Liver (tissue), 8 donors: ENCODE measurements at regions not wholly inside any gene's neighbourhood (a gene's known extent, or its start where the extent isn't known, plus 50 kb on each side); places are given as distances from the start of the nearest gene placed in this dataset.

Experiments
- DNase-seq: peaks from one replicate; pipeline ENCODE4 v3.0.0-alpha.2; 2017; ENCODE audit warnings: low spot score
- H3K27ac ChIP-seq, 2 donors: one replicate each; pipeline ENCODE4 v1.7.0; 2013; ENCODE audit warnings: inconsistent platforms in 2 of 2, low read length in 2 of 2, control low read depth in 1 of 2, low read depth in 1 of 2, mild to moderate bottlenecking in 1 of 2
- H3K27me3 ChIP-seq, 4 donors: one replicate each; pipeline versions ENCODE4 v1.6.1 to v1.7.0; 2013; ENCODE audit warnings: low read length in 3 of 4, inconsistent platforms in 1 of 4, mild to moderate bottlenecking in 1 of 4, moderate library complexity in 1 of 4; ENCODE audit not compliant: control insufficient read depth in 4 of 4, insufficient read depth in 4 of 4
- H3K36me3 ChIP-seq, 4 donors: one replicate each; pipeline versions ENCODE4 v1.6.1 to v1.7.0; 2013; ENCODE audit warnings: low read length in 3 of 4, mild to moderate bottlenecking in 3 of 4, low read depth in 1 of 4, moderate library complexity in 1 of 4; ENCODE audit not compliant: control insufficient read depth in 4 of 4, insufficient read depth in 3 of 4
- H3K4me1 ChIP-seq, 4 donors: one replicate each; pipeline versions ENCODE4 v1.6.1 to v1.7.0; 2013; ENCODE audit warnings: low read length in 3 of 4, mild to moderate bottlenecking in 3 of 4, moderate library complexity in 1 of 4; ENCODE audit not compliant: control insufficient read depth in 4 of 4, insufficient read depth in 4 of 4
- H3K4me3 ChIP-seq, 3 donors: one replicate each; pipeline versions ENCODE4 v1.6.1 to v1.7.0; 2013; ENCODE audit warnings: low read length in 3 of 3, control low read depth in 1 of 3, low read depth in 1 of 3, mild to moderate bottlenecking in 1 of 3
- H3K9ac ChIP-seq, 2 donors: one replicate each; pipeline ENCODE4 v1.7.0; 2013; ENCODE audit warnings: low read length in 2 of 2, mild to moderate bottlenecking in 2 of 2, moderate library complexity in 2 of 2, control low read depth in 1 of 2, low read depth in 1 of 2
- H3K9me3 ChIP-seq, 4 donors: one replicate each; pipeline versions ENCODE4 v1.6.1 to v1.7.0; 2013; ENCODE audit warnings: low read length in 3 of 4; ENCODE audit not compliant: control insufficient read depth in 4 of 4
- ATF3 ChIP-seq: IDR thresholded peaks from 2 replicates; pipeline ENCODE4 v1.6.1; 2016; ENCODE audit warnings: antibody characterized with exemption
- CTCF ChIP-seq: fragments of 150-350 bp; IDR thresholded peaks from 2 replicates; pipeline ENCODE4 v1.5.1; 2017; ENCODE audit warnings: improper control_type of control experiment, low read depth, low read length; ENCODE audit not compliant: missing input control
- EGR1 ChIP-seq, 2 donors: IDR thresholded peaks; 2 replicates each; pipeline ENCODE4 v1.6.1; 2016 to 2018; ENCODE audit warnings: antibody characterized with exemption in 2 of 2, low read depth in 2 of 2
- FOXA1 ChIP-seq: IDR thresholded peaks from 2 replicates; pipeline ENCODE4 v1.6.1; 2016; ENCODE audit warnings: antibody characterized with exemption
- FOXA2 ChIP-seq: IDR thresholded peaks from 2 replicates; pipeline ENCODE4 v1.6.1; 2016; ENCODE audit warnings: antibody characterized with exemption
- GABPA ChIP-seq, 2 donors: IDR thresholded peaks in 1 of 2; conservative IDR thresholded peaks in 1 of 2; 2 replicates each; pipeline ENCODE4 v1.6.1; 2016; ENCODE audit warnings: antibody characterized with exemption in 2 of 2, mild to moderate bottlenecking in 1 of 2, moderate library complexity in 1 of 2
- HNF4A ChIP-seq, 2 donors: conservative IDR thresholded peaks; 2 replicates each; pipeline ENCODE4 v1.6.1; 2016; ENCODE audit warnings: antibody characterized with exemption in 2 of 2, mild to moderate bottlenecking in 2 of 2
- HNF4G ChIP-seq: IDR thresholded peaks from 2 replicates; pipeline ENCODE4 v1.6.1; 2016; ENCODE audit warnings: antibody characterized with exemption
- JUND ChIP-seq, 2 donors: IDR thresholded peaks; 2 replicates each; pipeline ENCODE4 v1.6.1; 2016; ENCODE audit warnings: antibody characterized with exemption in 2 of 2
- MAX ChIP-seq: IDR thresholded peaks from 2 replicates; pipeline ENCODE4 v1.6.1; 2016; ENCODE audit warnings: antibody characterized with exemption
- NR2F2 ChIP-seq: IDR thresholded peaks from 2 replicates; pipeline ENCODE4 v1.6.1; 2016; ENCODE audit warnings: antibody characterized with exemption
- RAD21 ChIP-seq, 2 donors: IDR thresholded peaks; 2 replicates each; pipeline ENCODE4 v1.6.1; 2016; ENCODE audit warnings: antibody characterized with exemption in 2 of 2, mild to moderate bottlenecking in 2 of 2
- REST ChIP-seq: IDR thresholded peaks from 2 replicates; pipeline ENCODE4 v1.6.1; 2016; ENCODE audit warnings: antibody characterized with exemption, mild to moderate bottlenecking
- RXRA ChIP-seq, 2 donors: IDR thresholded peaks; 2 replicates each; pipeline ENCODE4 v1.6.1; 2017 to 2018; ENCODE audit warnings: antibody characterized with exemption in 2 of 2, mild to moderate bottlenecking in 1 of 2
- SP1 ChIP-seq: IDR thresholded peaks from 2 replicates; pipeline ENCODE4 v1.6.1; 2018; ENCODE audit warnings: antibody characterized with exemption, mild to moderate bottlenecking
- TAF1 ChIP-seq: conservative IDR thresholded peaks from 2 replicates; pipeline ENCODE4 v1.6.1; 2016; ENCODE audit warnings: antibody characterized with exemption, mild to moderate bottlenecking
- YY1 ChIP-seq: IDR thresholded peaks from 2 replicates; pipeline ENCODE4 v1.6.1; 2016; ENCODE audit warnings: antibody characterized with exemption, mild to moderate bottlenecking
- ZBTB33 ChIP-seq: IDR thresholded peaks from 2 replicates; pipeline ENCODE4 v1.6.1; 2016; ENCODE audit warnings: antibody characterized with exemption
- WGBS: extraction: QIAGEN DNeasy Blood & Tissue Kit; methylation state at CpG from one replicate; pipeline ENCODE4 v1.1.7; 2013; 5-methylcytosine and 5-hydroxymethylcytosine counted together
- donor health status: healthy.
- donor health status: healthy.
- donor health status: healthy.
- donor health status: healthy.
- donor health status: healthy.

- DNase-seq = no peak
- H3K4me1 ChIP-seq = no peaks in the 10 kb centered on the region
- H3K9me3 ChIP-seq = peaks cover 0 to 8% (median 1%) of the 10 kb centered on the region in 4 donors
- H3K27ac ChIP-seq = no peak overlapping the region
- H3K27me3 ChIP-seq = no peaks in the 10 kb centered on the region
- 89% methylated on average over 4 of the region's 4 CpGs for WGBS
- TF ChIP-seq FOXA1 (no peak), JUND (IDR thresholded peaks at IDR 0.05) (peak in 1 of 2 donors; percentile 33), FOXA2 (no peak), TAF1 (no peak), HNF4G (no peak), GABPA (IDR thresholded peaks at IDR 0.05 in 1 of 2, conservative IDR thresholded peaks at IDR 0.05 in 1 of 2) (no peak), SP1 (peak; percentile 17), RXRA (IDR thresholded peaks at IDR 0.05) (peak in 1 of 2 donors; percentile 43), YY1 (no peak), RAD21 (IDR thresholded peaks at IDR 0.05) (no peak), ZBTB33 (no peak), ATF3 (no peak), CTCF (no peak), MAX (no peak), NR2F2 (no peak), EGR1 (IDR thresholded peaks at IDR 0.05; ENCODE audit: low read depth in 2 of 2) (no peak), HNF4A (conservative IDR thresholded peaks at IDR 0.05) (peak; percentile 52 to 59), REST (no peak)
- H3K36me3 ChIP-seq = no peaks in the 10 kb centered on the region
- no peak overlapping the region for H3K4me3 ChIP-seq
- H3K9ac ChIP-seq = no peak overlapping the region
Measured at GRCh38 chr2:19611491-19612332, 253.3 kb upstream of the OSR1 start.
